ENCODE measurements at regions not wholly inside any gene's neighbourhood (a gene's known extent, or its start where the extent isn't known, plus 50 kb on each side); places are given as distances from the start of the nearest gene placed in this dataset.
"Not testable (repeated sequence)": the region's sequence is repeated elsewhere in the genome, so short reads cannot be mapped to it uniquely, and the experiment has no call there.

DNA sequence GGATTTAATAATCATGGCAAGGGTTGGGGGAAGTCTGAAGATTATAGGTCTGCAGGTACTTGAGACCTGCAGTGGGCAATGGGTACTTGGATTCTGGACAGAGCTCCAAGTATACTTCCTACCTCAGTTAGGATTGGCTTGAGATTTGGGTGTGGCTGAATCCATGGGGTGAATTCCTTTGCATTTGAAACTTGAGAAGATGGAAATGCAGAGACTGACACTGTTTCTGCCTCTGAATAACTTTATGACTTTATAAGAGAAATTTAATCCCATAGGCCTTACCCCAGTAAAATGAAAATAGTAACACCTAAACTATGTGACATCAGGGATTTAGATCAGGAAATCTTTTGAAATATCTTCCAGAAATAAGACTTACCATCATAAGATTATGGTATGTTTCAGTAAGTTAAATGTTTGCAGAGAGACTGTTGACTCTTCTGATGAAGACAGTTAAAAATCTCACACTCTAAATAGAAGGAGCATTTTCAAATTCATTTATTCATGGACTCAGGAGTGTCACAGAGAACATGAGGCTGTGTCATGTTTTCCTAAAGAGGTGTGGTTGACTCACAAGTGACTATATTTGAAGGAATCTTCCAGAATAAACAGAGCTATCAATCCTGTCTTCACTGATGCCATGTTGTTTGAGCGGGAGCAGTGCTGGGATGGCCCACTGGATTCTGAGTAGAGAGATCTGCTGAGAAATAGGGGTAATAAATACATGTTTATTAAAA, 513.5 kb upstream of the NR3C2 start:
- FAIRE-seq (no peak), DNase-seq (ENCODE audit: low spot score) (no peak)

DNA sequence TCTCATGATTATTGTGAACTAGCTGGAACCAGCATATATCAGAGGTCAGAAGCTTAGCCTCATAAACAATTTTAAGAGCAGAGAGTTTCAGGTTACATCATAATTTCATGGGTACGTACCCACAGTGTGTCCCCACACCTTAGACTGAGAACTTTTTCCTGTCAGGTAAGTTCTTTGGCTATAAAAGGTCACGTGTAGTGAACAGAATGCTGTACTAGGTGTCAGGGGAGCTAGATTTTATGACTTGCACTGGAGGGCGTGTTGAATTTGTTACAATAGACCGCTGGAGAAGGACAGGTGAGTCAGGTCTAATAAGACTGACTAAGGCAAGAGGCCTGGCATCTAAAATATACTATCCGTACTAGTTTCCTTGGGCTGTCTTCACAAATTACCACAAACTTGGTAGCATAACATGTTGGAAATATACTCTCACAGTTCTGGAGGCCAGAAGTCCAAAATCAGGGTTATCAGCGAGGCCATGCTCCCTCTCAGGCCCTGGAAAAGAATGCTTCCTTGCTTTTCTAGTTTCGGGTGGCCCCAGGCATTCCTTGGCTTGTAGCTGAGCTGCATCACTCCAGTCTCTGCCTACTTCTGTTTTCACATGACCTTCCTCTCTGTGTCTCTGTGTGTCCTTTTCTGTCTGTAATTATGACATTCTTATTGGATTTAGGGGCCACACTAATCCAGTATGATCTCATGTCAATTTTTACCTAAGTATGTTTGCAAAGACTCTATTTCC, 512.0 kb upstream of the NR3C2 start:
- DNase-seq (ENCODE audit: low spot score) (no peak), FAIRE-seq (no peak)

DNA sequence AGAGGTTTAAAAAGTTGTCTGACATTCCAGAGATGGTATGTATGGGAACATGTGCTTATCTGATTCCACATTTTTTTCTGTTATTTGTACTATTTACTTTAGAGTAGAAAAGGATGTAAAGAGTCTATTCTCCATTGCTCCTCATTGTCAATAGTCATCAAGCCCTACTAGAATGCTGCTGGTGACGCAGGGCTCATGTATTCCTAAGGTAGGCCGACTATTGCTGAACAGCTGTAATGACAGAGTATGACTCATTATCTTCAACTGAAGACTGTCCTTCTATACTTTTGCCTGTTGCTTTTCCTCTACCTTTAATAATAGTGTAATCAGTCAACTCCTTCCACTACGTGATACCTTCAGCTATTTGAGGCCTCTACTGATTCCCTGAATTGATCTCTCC, 509.1 kb upstream of the NR3C2 start:
- FAIRE-seq: no peak
- no peak for DNase-seq (ENCODE audit: low spot score)

DNA sequence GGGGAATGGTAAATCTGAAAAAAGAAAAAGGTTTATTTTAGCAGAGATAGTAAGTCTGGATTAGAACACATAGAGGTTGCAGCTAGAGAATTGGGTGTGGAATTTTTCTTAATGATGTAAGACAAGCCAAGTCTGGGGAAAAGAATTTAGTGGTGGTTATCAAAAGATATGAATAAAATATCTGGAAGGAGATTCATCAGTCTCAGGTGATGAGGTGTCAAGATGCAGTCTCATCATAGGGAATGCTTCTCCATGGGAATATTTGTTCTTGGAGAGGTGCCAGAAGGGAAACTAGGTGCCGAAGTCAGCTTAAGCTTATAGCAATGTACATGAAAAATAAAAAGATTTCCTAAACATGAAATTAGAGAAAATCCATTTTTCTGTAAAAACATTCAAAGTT, 504.1 kb upstream of the NR3C2 start:
- no peak for FAIRE-seq
- no peak for DNase-seq (ENCODE audit: low spot score)

DNA sequence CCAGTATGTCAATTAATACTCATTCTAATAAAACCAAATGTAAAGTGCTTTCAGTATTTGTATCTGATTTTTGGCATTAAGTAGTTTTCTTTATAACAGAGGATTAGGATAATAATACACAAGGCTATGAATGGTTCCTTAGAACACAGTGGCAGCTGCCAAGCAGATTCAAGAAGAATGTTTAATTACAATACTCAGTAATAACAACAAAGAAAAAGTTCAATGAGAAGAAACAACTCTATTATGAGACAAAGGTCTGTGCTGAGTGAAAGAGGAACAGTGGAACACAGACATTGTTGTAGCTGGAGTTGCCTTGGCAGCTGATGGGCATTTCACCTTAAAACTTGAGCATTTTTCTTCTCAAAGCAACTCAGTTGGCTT, 502.6 kb upstream of the NR3C2 start:
- DNase-seq (ENCODE audit: low spot score) (no peak), FAIRE-seq (no peak)

DNA sequence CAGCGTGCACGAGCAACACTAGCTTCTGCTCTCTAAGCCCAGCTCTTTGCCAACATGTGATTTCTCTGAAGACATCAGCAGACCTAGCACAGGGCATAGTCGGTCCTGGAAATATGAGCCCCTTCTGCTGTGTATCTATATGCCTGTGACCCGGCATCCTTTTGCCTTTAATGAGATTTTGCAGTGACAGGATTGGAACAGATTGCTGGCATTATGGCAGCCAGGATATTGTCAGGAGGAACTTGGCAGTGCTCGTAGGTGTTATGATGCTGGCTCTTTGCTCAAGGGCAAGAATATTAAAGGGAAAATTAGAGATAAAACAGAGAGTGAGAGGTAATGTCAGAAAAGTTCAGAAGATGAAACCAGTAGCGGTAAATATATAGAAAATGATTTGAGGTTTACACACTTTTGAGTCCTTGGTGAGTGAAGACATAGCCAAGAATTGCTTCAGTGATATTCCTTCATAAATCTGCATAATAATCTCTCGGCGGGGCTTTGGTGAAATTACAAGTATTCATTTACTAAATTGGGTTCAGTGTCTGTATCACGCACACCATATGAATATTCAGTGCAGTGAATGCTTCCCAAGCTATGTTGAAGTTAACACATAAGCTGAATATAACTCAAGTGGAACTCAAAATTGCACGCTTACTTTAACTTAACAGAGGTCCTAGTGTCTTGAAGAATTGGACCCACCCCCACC, 502.1 kb upstream of the NR3C2 start:
- DNase-seq (ENCODE audit: low spot score) (no peak), FAIRE-seq (no peak)

DNA sequence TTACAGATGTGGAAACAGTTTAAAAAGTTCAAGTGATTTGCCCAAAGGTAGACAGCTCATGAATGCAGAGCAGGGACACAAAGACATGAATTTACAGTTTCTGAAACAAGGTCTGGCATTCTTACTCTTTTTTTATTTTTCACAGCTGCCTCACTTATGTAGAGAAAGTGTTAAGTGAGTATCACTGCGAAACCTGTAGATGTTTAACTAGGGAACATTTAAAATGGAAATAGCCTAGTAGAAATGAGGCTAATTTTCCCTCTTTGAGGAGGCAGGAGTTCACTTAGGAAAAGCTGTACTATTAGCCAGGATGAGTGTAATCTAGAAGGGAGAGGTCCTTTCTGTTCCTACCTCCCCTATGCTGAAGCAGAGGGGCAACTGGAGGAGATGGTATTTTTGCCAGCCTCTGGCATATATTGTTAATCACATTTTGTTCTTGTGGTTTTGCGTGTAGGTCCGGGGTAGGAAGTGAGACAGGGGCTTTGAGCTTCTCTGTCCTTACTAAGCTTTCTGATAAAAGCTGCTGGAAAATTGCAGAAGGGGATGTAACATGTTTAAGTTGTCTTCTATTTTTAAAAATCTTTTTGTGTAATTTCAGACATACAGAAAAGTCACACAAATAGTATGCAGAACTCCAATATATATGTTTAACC, 492.8 kb upstream of the NR3C2 start:
- no peak for FAIRE-seq

DNA sequence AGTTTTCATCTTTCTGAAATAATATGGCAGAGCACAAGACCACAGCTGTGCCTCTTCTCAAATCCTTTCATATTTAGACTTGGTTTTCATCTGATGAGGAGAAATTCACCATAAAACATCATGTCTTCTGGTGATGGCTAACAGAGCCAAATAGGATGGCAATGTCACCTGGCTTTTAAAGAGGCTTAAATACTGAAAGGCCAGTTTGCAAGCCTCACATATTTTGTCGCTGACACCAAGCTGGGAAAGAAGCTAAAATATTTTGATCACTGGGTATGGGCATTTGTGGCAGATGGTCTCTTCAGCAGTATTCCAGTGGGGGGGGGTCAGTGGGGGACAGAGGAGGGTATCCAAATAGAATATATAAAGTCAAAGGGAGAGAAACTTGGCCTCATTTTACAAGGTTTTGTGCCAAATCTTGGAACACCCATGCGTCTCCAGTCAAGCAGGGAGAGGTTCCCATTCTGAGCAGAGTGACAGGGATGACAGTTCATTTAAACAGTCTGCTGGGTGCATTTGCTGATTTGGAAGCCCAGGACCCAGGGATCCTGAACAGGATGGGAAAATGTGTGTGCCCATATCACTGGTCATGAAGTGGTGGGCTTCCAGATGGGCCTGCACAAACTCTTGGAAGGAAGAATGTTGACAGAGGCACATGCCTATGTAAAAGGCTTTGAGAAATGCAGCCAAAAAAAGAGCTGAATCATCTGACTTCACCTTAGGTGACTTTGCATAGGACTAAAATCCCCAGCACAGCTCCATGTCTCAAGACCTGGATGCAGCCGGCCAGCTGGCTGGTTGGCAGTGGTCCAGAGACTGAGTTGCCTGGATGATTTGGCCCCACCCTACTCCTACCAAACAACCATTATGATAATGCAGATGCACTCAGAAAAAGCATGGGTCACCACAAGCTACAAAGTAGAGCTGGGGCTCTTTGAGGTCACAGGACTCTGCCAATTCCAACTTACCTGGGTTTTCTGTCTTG, 484.4 kb upstream of the NR3C2 start:
- FAIRE-seq: no peak
- DNase-seq (ENCODE audit: low spot score): no peak

More for the DNA sequence above, 492.8 kb upstream of the NR3C2 start:
- DNase-seq (ENCODE audit: low spot score): no peak

DNA sequence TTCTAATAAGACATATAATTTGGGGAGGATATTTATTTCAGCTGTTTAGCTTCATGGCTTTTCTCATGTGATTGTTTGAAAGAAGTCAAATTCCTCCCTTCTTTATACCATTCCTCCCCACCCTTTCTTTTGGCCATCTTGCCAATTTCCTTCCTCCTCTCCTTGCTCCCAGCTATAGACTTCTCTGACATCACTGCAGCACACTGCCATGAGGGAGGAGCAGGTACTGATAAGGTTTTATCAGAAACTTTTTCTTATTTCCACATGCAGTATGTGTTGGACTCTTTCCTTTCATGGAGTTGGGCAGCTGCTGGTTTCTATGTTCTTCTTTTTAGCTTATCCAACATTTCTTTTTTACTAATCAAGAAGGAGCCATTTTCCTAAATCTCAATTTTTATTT, 481.7 kb upstream of the NR3C2 start:
- no peak for DNase-seq (ENCODE audit: low spot score)
- no peak for FAIRE-seq

DNA sequence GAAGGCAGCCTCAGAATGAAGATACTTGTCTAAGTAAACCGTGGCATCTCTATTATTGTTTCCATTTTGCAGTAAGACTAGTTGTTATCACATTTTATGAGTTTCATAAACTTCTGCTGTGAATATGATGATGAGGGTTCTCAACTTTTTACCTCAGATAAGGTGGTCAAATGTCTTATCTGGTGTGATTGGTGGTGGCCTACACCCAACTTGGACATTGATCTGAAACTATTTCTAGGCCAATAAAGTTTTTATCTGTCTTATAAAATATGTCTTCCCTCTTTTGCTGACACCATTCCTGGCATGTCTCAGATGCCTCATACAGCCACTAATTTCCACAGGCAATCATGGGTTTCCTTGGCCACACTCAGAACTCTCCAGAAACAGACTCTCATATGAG, 480.3 kb upstream of the NR3C2 start:
- FAIRE-seq: no peak
- no peak for DNase-seq (ENCODE audit: low spot score)

DNA sequence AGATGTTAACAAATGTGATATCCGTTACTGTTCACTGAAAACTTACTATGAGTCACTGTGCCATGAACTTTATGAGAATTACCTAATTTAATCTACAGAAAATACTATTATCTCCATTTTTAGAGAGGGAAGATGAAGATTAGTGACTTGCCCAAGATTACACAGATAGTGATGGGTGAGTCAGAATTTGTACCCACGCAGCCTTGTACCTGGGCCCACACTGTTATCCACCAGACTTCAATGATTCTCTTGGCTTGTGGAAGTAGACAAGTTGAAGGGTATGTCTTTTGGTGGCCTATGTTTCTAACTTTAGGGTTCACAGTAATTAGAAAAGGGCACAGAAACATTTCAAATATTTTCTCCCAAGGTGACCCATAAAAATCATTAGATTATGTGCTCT, 472.5 kb upstream of the NR3C2 start:
- no peak for DNase-seq (ENCODE audit: low spot score)
- FAIRE-seq: no peak

DNA sequence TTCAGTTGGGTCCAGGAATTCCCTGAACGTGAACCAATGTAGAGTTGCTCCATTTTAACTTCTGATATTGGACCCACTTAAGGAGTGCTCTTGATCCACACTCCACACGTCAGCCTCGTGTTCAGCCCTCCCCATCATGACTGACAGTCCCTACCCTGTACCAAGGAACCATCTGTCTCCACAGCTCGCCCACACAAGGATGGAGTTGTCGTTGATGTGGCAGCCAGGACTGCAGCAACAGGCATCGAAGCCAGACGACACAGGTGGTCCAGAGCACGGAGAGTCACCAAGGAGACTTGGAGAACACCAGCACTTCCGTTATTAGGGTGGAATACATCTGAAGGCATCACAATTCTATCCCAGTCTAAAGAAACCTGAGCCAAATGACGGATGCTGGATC, 472.1 kb upstream of the NR3C2 start:
- DNase-seq (ENCODE audit: low spot score): no peak
- no peak for FAIRE-seq

DNA sequence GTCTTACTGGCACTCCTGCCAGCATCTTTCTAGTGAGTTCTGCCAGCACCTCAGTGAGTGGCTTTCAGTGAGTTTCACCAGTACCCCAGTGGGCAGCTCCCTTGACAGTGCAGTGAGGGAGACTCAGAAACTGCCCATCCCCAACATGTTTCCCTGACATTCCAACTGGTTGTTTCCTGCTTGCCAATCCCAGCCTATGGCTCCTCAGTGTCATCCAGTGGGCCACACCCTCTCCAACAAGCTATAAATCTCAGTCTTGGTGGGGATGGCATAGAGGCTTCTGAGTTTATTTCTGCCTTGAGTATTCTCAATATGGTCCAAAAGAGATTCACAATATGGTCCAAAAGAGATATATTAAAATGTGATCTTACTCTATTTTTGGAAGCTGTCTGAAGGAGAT, 461.2 kb upstream of the NR3C2 start:
- FAIRE-seq (no peak), DNase-seq (ENCODE audit: low spot score) (no peak)

DNA sequence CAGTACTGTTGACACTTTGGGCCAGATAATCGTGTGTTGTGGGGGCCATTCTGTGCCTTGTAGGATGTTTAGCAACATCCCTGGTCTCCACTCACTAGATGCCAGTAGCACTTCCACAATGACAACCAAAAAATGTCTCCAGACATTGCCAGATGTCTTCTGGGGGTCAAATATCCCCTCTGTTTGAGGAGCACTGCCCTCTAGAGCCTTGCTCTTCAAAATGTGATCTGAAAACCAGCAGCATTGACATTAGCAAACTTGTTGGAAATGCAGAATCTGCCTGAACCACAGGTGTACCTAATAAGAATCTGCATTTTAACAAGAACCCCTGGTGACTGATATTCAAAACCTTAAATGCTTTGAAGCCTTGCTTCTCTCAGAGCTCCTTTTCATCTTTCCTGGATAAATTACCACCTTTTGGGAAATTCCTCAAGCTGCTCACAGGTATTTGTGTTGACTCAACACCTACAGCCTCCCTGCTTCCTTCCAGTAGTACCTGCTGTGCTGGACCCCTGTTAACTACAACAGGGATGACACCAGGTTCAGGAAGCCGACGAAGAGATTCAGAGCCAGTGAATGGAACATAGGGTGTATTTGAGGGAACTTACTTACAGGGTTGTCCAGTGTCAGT, 459.0 kb upstream of the NR3C2 start:
- no peak for FAIRE-seq
- no peak for DNase-seq (ENCODE audit: low spot score)

DNA sequence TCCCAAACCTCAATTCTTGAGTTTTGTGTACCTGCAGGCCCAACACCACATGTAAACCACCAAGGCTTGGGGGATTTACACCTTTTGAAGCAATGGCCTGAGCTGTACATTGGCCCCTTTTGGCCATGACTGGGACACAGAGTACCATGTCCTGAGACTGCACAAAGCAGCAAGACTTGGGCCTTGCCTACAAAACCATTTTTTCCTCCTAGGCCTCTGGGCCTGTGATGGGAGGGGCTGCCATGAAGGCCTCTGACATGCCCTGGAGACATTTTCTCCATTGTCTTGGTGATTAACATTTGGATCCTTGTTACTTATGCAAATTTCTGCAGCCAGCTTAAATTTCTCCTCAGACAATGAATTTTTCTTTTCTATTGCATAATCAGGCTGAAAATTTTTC, 455.9 kb upstream of the NR3C2 start:
- DNase-seq (ENCODE audit: low spot score); FAIRE-seq: not testable (repeated sequence)

DNA sequence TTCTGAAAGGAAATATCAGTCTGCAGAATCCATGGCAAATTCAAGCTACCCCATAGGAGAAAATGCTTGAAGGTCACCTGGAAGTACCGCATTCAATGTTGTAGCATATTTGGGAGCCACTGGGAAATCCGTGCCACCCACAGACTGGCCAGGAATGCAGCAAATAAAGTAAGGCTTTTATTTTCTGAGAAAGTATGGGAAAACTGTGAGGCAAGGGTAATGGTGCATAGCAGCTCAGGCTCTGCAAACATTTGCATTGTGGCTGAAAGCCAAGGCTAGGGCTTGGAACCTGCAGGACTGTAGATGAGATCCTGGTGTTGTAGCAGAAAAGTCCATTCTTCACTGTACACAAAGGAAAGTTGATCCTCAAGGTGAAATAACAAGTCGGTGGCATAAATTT, 450.9 kb upstream of the NR3C2 start:
- FAIRE-seq: no peak
- DNase-seq (ENCODE audit: low spot score): no peak

DNA sequence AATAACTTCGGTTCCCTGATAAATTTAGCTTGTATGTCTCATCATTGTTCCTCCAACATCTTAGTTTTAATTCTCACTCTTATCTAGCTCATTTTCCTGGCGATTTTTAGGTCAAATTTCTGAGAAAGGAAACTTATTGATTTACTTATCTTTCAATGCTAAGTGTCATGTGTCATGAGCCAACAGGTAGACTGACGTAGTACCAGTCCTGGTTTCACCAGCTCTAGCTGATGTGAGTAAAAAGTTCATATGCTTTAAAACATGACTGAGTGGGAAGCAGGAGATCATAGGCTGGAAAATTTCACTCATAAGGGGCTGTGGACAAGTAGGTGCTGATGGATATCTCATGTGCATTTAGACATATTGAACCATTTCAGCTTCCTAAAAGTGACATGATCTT, 441.7 kb upstream of the NR3C2 start:
- FAIRE-seq: no peak
- no peak for DNase-seq (ENCODE audit: low spot score)

DNA sequence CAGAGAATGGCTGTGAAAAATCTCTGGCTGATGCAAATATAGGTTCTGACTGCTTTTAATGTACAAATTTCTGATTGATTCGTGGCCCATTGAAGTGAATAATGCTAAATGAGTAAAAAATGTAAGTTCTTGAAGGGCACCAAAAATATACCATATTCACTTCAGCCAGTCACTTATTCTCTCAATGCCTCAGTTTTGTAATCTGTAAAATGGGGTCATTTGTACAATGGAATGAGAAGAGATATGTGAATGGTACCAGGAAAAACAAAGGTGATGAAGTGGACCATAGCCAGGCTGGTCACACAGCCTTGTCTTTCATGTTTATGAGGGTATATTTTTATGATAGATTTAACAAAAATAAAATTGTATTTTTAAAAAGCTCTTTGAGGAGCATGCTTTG, 441.2 kb upstream of the NR3C2 start:
- no peak for FAIRE-seq

DNA sequence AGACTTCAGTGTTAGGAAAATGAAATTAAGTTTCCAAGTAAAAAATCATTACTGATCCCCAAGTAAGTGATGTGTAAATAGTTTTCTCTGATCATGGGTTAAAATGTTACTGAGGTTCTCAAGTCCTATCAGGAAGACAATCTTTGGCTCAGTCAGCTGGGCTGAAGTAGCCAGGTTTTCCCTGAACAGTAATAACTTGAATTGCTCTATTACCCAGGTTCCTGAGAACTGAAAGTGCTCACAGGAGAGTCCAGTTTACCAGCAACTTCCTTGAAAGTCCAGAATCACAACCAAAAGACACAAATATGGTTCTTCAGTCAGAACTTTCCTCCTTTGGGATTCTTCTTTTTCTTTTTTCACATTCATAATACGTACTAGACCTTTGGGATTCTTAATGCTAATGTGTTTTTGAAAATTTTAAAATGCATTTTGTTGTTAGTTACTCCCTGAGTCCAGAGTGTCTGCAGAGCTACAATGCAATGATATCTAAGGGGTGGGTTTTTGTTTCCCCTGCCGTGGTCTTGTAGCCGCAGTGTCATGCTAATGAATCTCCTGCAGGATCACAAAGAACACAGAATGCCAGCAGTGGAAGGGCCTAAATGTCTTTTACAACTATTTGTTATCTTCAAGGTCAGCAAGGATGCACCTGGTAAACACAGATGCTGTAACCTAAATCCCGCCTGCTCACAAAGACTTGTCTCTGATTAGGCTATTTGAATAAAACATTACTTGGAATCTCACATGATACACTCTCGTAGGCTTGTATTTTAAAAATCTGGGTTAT, 439.8 kb upstream of the NR3C2 start:
- FAIRE-seq (no peak), DNase-seq (ENCODE audit: low spot score) (no peak)

More for the DNA sequence above, 441.2 kb upstream of the NR3C2 start:
- no peak for DNase-seq (ENCODE audit: low spot score)

DNA sequence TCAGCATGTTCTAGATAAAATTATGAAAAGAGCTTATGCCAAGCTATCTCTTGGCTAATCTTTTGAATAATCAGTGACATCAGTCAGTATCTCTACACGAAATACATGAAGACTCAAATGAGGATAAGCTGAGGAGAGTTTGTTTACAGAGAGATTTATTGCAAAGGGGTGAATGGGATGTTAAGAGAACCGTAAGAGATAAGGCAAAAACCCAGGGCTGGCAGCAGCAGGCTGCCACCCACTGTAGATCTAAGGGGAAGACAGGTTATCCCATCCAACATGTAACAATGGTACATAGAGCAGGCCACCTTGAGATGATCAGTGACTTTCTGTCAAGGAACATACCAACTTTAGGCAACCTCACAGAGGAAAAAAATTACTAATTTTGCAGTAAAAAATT, 432.1 kb upstream of the NR3C2 start:
- DNase-seq (ENCODE audit: low spot score) (no peak), FAIRE-seq (no peak)
